ENCODE measurements at regions not wholly inside any gene's neighbourhood (a gene's known extent, or its start where the extent isn't known, plus 50 kb on each side); places are given as distances from the start of the nearest gene placed in this dataset.
"Not testable (repeated sequence)": the region's sequence is repeated elsewhere in the genome, so short reads cannot be mapped to it uniquely, and the experiment has no call there.

- no peak for DNase-seq (ENCODE audit: low spot score)
- Histone ChIP-seq H3K4me3 (no peak overlapping the region), H3K27ac (no peak overlapping the region)
- TF ChIP-seq, protein P1, sequence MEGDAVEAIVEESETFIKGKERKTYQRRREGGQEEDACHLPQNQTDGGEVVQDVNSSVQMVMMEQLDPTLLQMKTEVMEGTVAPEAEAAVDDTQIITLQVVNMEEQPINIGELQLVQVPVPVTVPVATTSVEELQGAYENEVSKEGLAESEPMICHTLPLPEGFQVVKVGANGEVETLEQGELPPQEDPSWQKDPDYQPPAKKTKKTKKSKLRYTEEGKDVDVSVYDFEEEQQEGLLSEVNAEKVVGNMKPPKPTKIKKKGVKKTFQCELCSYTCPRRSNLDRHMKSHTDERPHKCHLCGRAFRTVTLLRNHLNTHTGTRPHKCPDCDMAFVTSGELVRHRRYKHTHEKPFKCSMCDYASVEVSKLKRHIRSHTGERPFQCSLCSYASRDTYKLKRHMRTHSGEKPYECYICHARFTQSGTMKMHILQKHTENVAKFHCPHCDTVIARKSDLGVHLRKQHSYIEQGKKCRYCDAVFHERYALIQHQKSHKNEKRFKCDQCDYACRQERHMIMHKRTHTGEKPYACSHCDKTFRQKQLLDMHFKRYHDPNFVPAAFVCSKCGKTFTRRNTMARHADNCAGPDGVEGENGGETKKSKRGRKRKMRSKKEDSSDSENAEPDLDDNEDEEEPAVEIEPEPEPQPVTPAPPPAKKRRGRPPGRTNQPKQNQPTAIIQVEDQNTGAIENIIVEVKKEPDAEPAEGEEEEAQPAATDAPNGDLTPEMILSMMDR (IDR thresholded peaks at IDR 0.05) = no peak
These were observed 130.6 kb upstream of the FAT4 start for GRCh38 chr4:125184116-125184515.

GRCh38 chr4:125181804-125182203 lies 133.0 kb upstream of the FAT4 start:
- Histone ChIP-seq H3K27ac (no peak overlapping the region), H3K4me3 (no peak overlapping the region)
- no peak for DNase-seq (ENCODE audit: low spot score)
- TF ChIP-seq, protein P1 (IDR thresholded peaks at IDR 0.05) = no peak

DNA sequence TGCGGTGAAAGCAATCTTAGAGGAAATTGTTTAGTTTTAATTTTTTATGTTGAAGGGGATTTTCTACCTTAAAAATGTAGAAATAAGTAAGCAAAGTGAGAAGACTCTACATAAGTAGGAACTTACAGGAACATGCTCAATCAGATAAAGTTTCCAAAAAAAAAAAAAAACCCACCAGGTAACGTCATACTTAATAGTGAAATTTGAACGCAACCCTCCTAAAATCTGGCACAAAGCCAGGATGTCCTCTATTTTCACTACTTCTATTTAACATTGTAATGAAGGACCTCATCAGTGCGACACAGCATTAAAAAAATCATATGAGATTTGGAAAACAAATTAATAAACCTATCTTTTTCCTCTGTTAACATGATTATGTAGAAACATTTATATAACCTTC lies 135.0 kb upstream of the FAT4 start:
- no peak overlapping the region for H3K27ac ChIP-seq
- H3K4me3 ChIP-seq = no peak overlapping the region
- DNase-seq (ENCODE audit: low spot score) = no peak
- TF ChIP-seq, protein P1 (IDR thresholded peaks at IDR 0.05) = no peak

DNA sequence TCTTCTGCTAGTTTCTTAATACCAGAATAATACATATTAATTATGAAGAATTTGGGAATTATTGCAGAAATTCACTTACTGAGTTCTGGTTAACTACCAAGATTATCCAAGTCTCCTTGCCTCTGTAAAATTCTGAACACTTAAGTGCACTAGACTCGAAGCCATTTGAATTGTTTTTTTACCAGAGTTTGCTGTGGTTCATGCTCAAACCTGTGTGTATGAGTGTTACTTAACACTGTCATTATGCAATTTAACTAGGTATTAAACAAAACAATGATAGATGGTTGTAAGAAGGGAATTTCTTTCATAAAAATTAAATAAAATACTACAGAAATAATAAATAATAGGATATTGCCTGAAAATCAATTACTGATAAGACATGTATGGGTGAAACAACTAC lies 145.6 kb upstream of the FAT4 start:
- Histone ChIP-seq H3K27ac (no peak overlapping the region), H3K4me3 (no peak overlapping the region)
- no peak for DNase-seq (ENCODE audit: low spot score)
- TF ChIP-seq, protein P1 (IDR thresholded peaks at IDR 0.05) = no peak

DNA sequence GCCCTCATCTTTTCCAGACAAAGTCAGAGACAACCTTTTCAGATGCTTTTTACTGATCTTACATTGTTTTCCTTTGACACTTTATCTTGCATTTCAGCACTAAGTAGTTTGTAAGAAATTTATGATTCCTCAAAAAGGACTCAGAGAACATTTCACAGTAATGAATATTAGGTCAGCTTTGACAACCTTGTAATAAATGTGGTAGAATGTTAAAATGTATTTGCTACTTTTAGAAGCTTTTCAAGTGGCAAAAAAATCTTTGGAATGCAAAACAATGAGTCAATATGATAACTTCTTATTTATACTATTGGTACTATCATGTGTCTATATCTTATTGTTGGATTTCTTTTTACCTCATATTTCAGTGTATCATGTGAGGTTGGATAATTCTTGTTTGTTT lies 146.2 kb upstream of the FAT4 start:
- no peak for DNase-seq (ENCODE audit: low spot score)
- no peak overlapping the region for H3K4me3 ChIP-seq
- TF ChIP-seq, protein P1 (IDR thresholded peaks at IDR 0.05) = no peak

DNA sequence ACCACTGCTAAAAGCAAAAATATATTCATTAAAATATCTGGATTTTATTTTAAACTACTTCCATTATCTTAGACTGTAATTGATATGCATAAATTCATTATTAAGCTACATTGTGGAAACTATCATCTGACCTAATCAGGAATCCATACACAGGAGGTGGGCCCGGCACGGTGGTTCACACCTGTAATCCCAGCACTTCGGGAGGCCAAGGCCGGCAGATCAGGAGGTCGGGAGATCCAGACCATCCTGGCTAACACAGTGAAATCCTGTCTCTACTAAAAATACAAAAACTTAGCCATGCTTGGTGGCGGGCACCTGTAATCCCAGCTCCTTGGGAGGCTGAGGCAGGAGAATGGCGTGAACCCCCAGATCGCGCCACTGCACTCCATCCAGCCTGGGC lies 148.7 kb upstream of the FAT4 start:
- not testable (repeated sequence) for H3K27ac ChIP-seq; DNase-seq (ENCODE audit: low spot score); H3K4me3 ChIP-seq

More for the DNA sequence above, 146.2 kb upstream of the FAT4 start:
- H3K27ac ChIP-seq = no peak overlapping the region

DNA sequence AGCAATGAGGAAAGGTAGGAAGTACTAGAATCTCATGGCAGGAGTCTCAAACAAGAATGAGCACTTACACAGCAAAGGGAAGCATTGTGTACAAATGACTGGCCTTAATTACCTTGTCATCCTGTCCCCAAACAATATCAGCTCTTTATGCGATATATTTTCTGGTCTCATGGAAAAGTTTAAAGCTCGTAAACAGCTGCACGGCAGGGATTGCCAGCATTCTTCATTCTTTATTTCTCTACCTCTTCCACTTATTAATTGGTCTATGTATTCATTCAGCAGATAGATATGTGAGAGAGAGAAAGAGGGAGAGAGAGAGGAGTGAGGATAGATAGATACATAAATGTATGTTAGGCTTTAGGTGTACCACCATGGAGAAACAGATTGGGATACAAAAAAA lies 155.8 kb upstream of the FAT4 start:
- no peak for DNase-seq (ENCODE audit: low spot score)
- Histone ChIP-seq H3K27ac (no peak overlapping the region), H3K4me3 (no peak overlapping the region)
- TF ChIP-seq, protein P1 (IDR thresholded peaks at IDR 0.05) = no peak

GRCh38 chr4:125155251-125155650 lies 159.5 kb upstream of the FAT4 start:
- DNase-seq (ENCODE audit: low spot score) = no peak
- TF ChIP-seq, protein P1 (IDR thresholded peaks at IDR 0.05) = no peak
- Histone ChIP-seq H3K4me3 (no peak overlapping the region), H3K27ac (no peak overlapping the region)
